Endothelial cell of umbilical vein (primary cell): ENCODE measurements at regions not wholly inside any gene's neighbourhood (a gene's known extent, or its start where the extent isn't known, plus 50 kb on each side); places are given as distances from the start of the nearest gene placed in this dataset.

Experiments used
- BruUV-seq: library from RNA; stranded (reverse); fragments of 400-500 nt; replicated peaks from 2 replicates; lab custom pipeline; 2021; lab: Mats Ljungman, UMichigan
- CTCF ChIA-PET: fragments of 300-600, 350-600 bp; sonication (Branson Sonifier 250); formaldehyde crosslinking; loops from one replicate; lab custom pipeline; 2021; ENCODE audit warnings: antibody characterized with exemption, inconsistent platforms; lab: Charles Lee
- POLR2A ChIA-PET: fragments of 300-600, 350-600 bp; sonication (Branson Sonifier 250); formaldehyde crosslinking; loops from one replicate; lab custom pipeline; 2021; ENCODE audit warnings: antibody characterized with exemption, inconsistent platforms; lab: Charles Lee
- DNase-seq: peaks from one replicate; pipeline ENCODE4 v3.0.0-alpha.2; 2011; ENCODE audit warnings: low read depth, low spot score
- FAIRE-seq: peaks from 2 replicates; lab custom pipeline; 2011; peaks lifted over from hg19 to GRCh38; lab: Jason Lieb, UNC
- H2AFZ ChIP-seq: 2 replicates; pipeline ENCODE4 v1.6.0; 2012; ENCODE audit warnings: low read depth, low read length, control low read depth, inconsistent platforms
- H3K27ac ChIP-seq: 2 replicates; pipeline ENCODE4 v1.5.1; 2011; ENCODE audit warnings: low read depth, mild to moderate bottlenecking, control low read depth, low read length, moderate library complexity; ENCODE audit not compliant: insufficient read depth
- H3K27me3 ChIP-seq, 2 experiments: 2 replicates each; pipeline versions ENCODE4 v1.6.0 to v1.6.1; 2011; ENCODE audit warnings: low read length in 2 of 2, mixed read lengths in 1 of 2; ENCODE audit not compliant: control insufficient read depth in 2 of 2, insufficient read depth in 2 of 2
- H3K36me3 ChIP-seq, 2 experiments: 2 replicates in 1 of 2; 3 replicates in 1 of 2; pipeline ENCODE4 v1.5.1; 2011; ENCODE audit warnings: low read length in 2 of 2, mild to moderate bottlenecking in 1 of 2, moderate library complexity in 1 of 2; ENCODE audit not compliant: control insufficient read depth in 2 of 2, insufficient read depth in 2 of 2; ENCODE audit errors: extremely low read depth in 1 of 2
- H3K4me1 ChIP-seq: 3 replicates; pipeline ENCODE4 v1.5.1; 2011; ENCODE audit warnings: mild to moderate bottlenecking, low read length; ENCODE audit not compliant: control insufficient read depth, insufficient read depth; ENCODE audit errors: extremely low read depth
- H3K4me2 ChIP-seq: 2 replicates; pipeline ENCODE4 v1.6.1; 2011; ENCODE audit warnings: low read length, control low read depth, mixed read lengths; ENCODE audit not compliant: insufficient read depth
- H3K4me3 ChIP-seq, 3 experiments: fragments of 200-600 bp in 1 of 3; sonication (generic), shearing (Covaris generic) in 1 of 3; replicated peaks in 1 of 3; 2 replicates each; pipeline ENCODE4 v1.5.1; 2011 to 2016; ENCODE audit warnings: control low read depth in 3 of 3, low read length in 3 of 3, mild to moderate bottlenecking in 2 of 3, inconsistent platforms in 1 of 3, low read depth in 1 of 3, moderate library complexity in 1 of 3; ENCODE audit not compliant: insufficient read depth in 1 of 3
- H3K79me2 ChIP-seq: 2 replicates; pipeline ENCODE4 v1.6.0; 2012; ENCODE audit warnings: low read length, inconsistent platforms; ENCODE audit not compliant: control insufficient read depth, insufficient read depth
- H3K9ac ChIP-seq: replicated peaks from 2 replicates; pipeline ENCODE3; 2011; ENCODE audit warnings: low read length, control low read depth; ENCODE audit not compliant: insufficient read depth; ENCODE audit errors: extremely low read depth
- H3K9me1 ChIP-seq: replicated peaks from 3 replicates; pipeline ENCODE4 v1.6.0; 2011; ENCODE audit warnings: mild to moderate bottlenecking, low read length; ENCODE audit not compliant: control insufficient read depth, insufficient read depth; ENCODE audit errors: extremely low read depth
- H3K9me3 ChIP-seq: replicated peaks from 2 replicates; pipeline ENCODE4 v1.5.1; 2012; ENCODE audit warnings: low read length, inconsistent platforms; ENCODE audit not compliant: control insufficient read depth, insufficient read depth
- H4K20me1 ChIP-seq: replicated peaks from 2 replicates; pipeline ENCODE3; 2011; ENCODE audit warnings: mild to moderate bottlenecking, low read length; ENCODE audit not compliant: control insufficient read depth, insufficient read depth; ENCODE audit errors: extremely low read depth
- EZH2 ChIP-seq: IDR thresholded peaks from 2 replicates; pipeline ENCODE4 v1.6.1; 2012; ENCODE audit warnings: borderline replicate concordance, low read depth, mild to moderate bottlenecking, moderate library complexity, low read length, inconsistent platforms; ENCODE audit not compliant: severe bottlenecking
- FOS ChIP-seq: IDR thresholded peaks from 2 replicates; pipeline ENCODE4 v1.6.1; 2011; ENCODE audit warnings: mild to moderate bottlenecking, low read length, moderate library complexity, borderline replicate concordance; ENCODE audit not compliant: insufficient read depth
- GATA2 ChIP-seq: IDR thresholded peaks from 2 replicates; pipeline ENCODE4 v1.7.0; 2011; ENCODE audit warnings: low read depth, mild to moderate bottlenecking, moderate library complexity, mixed read lengths, low read length; ENCODE audit not compliant: insufficient read length, insufficient read depth
- JUN ChIP-seq: IDR thresholded peaks from 2 replicates; pipeline ENCODE4 v1.6.1; 2011; ENCODE audit warnings: borderline replicate concordance, low read depth; ENCODE audit not compliant: insufficient read length, insufficient read depth
- MYC ChIP-seq: IDR thresholded peaks from one replicate; pipeline ENCODE4 v1.6.1; 2011; ENCODE audit warnings: mild to moderate bottlenecking, low read depth, low read length
- POLR2A ChIP-seq: IDR thresholded peaks from 2 replicates; pipeline ENCODE4 v1.6.1; 2012; ENCODE audit warnings: low read depth, mild to moderate bottlenecking, control low read depth, low read length
- POLR2AphosphoS5 ChIP-seq: IDR thresholded peaks from 2 replicates; pipeline ENCODE4 v1.6.1; 2012; ENCODE audit warnings: low read depth, mild to moderate bottlenecking, control low read depth, low read length, moderate library complexity; ENCODE audit not compliant: insufficient read depth
- dilution Hi-C: fragments of 300-500 bp; cut with MboI; formaldehyde crosslinking; loops from one replicate; pipeline ENCODE4 v1.15.0; 2019; ENCODE audit warnings: low sequenced_read_pairs; ENCODE audit not compliant: extremely low pct_ligation_motif_present
- intact Hi-C: fragments of 100-400 bp; cut with micrococcal nuclease; formaldehyde crosslinking; loops from one replicate; pipeline ENCODE4 v1.10.0; 2022
- TF ChIP-seq, protein P1 (sequence below): IDR thresholded peaks from 2 replicates; pipeline ENCODE4 v1.6.1; 2011; ENCODE audit not compliant: insufficient read depth, insufficient read length
- TF ChIP-seq, protein P2 (sequence below), 2 donors: IDR thresholded peaks; 1 replicate in 1 of 2; 2 replicates in 1 of 2; pipeline ENCODE4 v1.5.1; 2011; ENCODE audit warnings: low read length in 2 of 2, mild to moderate bottlenecking in 2 of 2, moderate library complexity in 2 of 2, control low read depth in 1 of 2, inconsistent platforms in 1 of 2, low read depth in 1 of 2; ENCODE audit not compliant: insufficient read depth in 1 of 2; ENCODE audit errors: extremely low read depth in 1 of 2

DNA sequence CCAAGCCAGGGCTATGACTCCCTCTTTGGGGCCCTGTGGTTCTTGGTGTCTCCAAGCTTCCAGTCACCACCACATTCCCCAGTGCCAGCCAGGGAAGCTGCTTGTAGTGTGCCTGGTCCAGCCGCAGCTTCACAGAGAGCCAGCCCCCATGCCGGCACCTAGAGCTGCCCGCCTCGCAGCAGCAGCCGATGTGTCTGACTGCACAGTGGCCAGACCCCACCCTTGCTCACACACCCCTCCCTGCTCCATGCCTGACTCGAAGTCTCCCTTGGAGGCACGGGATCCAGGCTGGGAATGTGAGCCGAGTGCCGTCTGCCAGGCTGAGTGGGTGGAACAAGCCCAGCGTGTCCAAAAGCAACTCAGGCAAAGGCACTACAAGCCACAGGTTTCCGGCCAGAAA lies 123.3 kb upstream of the SFSWAP start:
- Histone ChIP-seq H3K27ac (no peak overlapping the region), H3K9ac (no peak overlapping the region), H3K4me2 (no peak overlapping the region), H4K20me1 (no peaks in the 10 kb centered on the region), H3K9me3 (peaks cover 2% of the 10 kb centered on the region), H3K79me2 (no peaks in the 10 kb centered on the region), H2AFZ (no peak overlapping the region), H3K27me3 (no peaks in the 10 kb centered on the region), H3K36me3 (no peaks in the 10 kb centered on the region), H3K4me1 (no peaks in the 10 kb centered on the region), H3K9me1 (no peaks in the 10 kb centered on the region), H3K4me3 (no peak overlapping the region)
- BruUV-seq = no TSS peak
- ChIA-PET CTCF (no interaction called here), POLR2A (no interaction called here)
- FAIRE-seq (no peak), DNase-seq (no peak)
- no peak for TF ChIP-seq FOS
- TF ChIP-seq, protein P1, sequence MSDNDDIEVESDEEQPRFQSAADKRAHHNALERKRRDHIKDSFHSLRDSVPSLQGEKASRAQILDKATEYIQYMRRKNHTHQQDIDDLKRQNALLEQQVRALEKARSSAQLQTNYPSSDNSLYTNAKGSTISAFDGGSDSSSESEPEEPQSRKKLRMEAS = no peak
- TF ChIP-seq POLR2A = no peak
- TF ChIP-seq MYC = no peak
- no peak for TF ChIP-seq EZH2
- no peak for TF ChIP-seq JUN
- no peak for TF ChIP-seq GATA2
- TF ChIP-seq POLR2AphosphoS5 = no peak
- TF ChIP-seq, protein P2, sequence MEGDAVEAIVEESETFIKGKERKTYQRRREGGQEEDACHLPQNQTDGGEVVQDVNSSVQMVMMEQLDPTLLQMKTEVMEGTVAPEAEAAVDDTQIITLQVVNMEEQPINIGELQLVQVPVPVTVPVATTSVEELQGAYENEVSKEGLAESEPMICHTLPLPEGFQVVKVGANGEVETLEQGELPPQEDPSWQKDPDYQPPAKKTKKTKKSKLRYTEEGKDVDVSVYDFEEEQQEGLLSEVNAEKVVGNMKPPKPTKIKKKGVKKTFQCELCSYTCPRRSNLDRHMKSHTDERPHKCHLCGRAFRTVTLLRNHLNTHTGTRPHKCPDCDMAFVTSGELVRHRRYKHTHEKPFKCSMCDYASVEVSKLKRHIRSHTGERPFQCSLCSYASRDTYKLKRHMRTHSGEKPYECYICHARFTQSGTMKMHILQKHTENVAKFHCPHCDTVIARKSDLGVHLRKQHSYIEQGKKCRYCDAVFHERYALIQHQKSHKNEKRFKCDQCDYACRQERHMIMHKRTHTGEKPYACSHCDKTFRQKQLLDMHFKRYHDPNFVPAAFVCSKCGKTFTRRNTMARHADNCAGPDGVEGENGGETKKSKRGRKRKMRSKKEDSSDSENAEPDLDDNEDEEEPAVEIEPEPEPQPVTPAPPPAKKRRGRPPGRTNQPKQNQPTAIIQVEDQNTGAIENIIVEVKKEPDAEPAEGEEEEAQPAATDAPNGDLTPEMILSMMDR (IDR thresholded peaks at IDR 0.05; ENCODE audit: extremely low read depth in 1 of 2, insufficient read depth in 1 of 2, low read depth in 1 of 2, low read length in 2 of 2) = no peak
- dilution Hi-C loops (no loop called here), intact Hi-C loops (no loop called here)
